Right ventricle myocardium inferior (tissue), 1 donor: ENCODE measurements at regions not wholly inside any gene's neighbourhood (a gene's known extent, or its start where the extent isn't known, plus 50 kb on each side); places are given as distances from the start of the nearest gene placed in this dataset.
"Not testable (repeated sequence)": the region's sequence is repeated elsewhere in the genome, so short reads cannot be mapped to it uniquely, and the experiment has no call there.

Experiments
- ATAC-seq: fragments of 200-7000 bp; cut with Tn5 transposase; one replicate; pipeline ENCODE4 v1.9.1; 2020; ENCODE audit warnings: mild to moderate bottlenecking, moderate library complexity
- DNase-seq: peaks from one replicate; pipeline ENCODE4 v3.0.0; 2021; ENCODE audit errors: missing footprints
- intact Hi-C: fragments of 100-400 bp; cut with DNase I; formaldehyde crosslinking; loops from one replicate; pipeline ENCODE4 v1.11.0; 2022
- donor health status: DM: no; HTN: yes; CAD: no; lungs with severe emphysema.

GRCh38 chrX:46125111-46125510 lies 420.1 kb downstream of the ZNF674 start:
- intact Hi-C loops: no loop called here
- ATAC-seq (no peak), DNase-seq (no peak)

GRCh38 chrX:46117234-46117633 lies 428.0 kb downstream of the ZNF674 start:
- intact Hi-C loops: no loop called here
- ATAC-seq (no peak), DNase-seq (peak; percentile 17)

GRCh38 chrX:46087310-46087709 lies 457.9 kb downstream of the ZNF674 start:
- intact Hi-C loops, DNase-seq, ATAC-seq: not testable (repeated sequence)

- ATAC-seq, DNase-seq, intact Hi-C loops: not testable (repeated sequence)
Measured at GRCh38 chrX:46080121-46080520, 465.1 kb downstream of the ZNF674 start.

- no peak for DNase-seq
- ATAC-seq: no peak
- intact Hi-C loops: no loop called here
Measured at GRCh38 chrX:46072791-46073190, 472.4 kb downstream of the ZNF674 start.

- ATAC-seq (no peak), DNase-seq (no peak)
- intact Hi-C loops: no loop called here
Measured at GRCh38 chrX:46072372-46072771, 472.8 kb downstream of the ZNF674 start.

GRCh38 chrX:46070421-46070820 lies 474.8 kb downstream of the ZNF674 start:
- intact Hi-C loops: no loop called here
- DNase-seq (no peak), ATAC-seq (no peak)

- DNase-seq: peak; percentile 14
- intact Hi-C loops: no loop called here
- ATAC-seq: no peak
Measured at GRCh38 chrX:46059316-46059715, 485.9 kb downstream of the ZNF674 start.

- no peak for ATAC-seq
- DNase-seq: no peak
- intact Hi-C loops: no loop called here
Measured at GRCh38 chrX:46044486-46044885, 500.7 kb downstream of the ZNF674 start.

- ATAC-seq (no peak), DNase-seq (no peak)
- intact Hi-C loops: no loop called here
Measured at GRCh38 chrX:46040001-46040400, 505.2 kb downstream of the ZNF674 start.

GRCh38 chrX:46039526-46039925 lies 505.7 kb downstream of the ZNF674 start:
- intact Hi-C loops: no loop called here
- ATAC-seq: no peak
- no peak for DNase-seq

- intact Hi-C loops: no loop called here
- DNase-seq: no peak
- no peak for ATAC-seq
Measured at GRCh38 chrX:46036508-46036907, 508.7 kb downstream of the ZNF674 start.

GRCh38 chrX:46034868-46035267 lies 510.4 kb downstream of the ZNF674 start:
- intact Hi-C loops: no loop called here
- ATAC-seq (no peak), DNase-seq (no peak)

- ATAC-seq (no peak), DNase-seq (no peak)
- intact Hi-C loops: no loop called here
Measured at GRCh38 chrX:46029777-46030176, 515.4 kb downstream of the ZNF674 start.

GRCh38 chrX:46016296-46016695 lies 528.9 kb downstream of the ZNF674 start:
- intact Hi-C loops: no loop called here
- DNase-seq (no peak), ATAC-seq (no peak)

- intact Hi-C loops: no loop called here
- DNase-seq (no peak), ATAC-seq (no peak)
Measured at GRCh38 chrX:46015653-46016052, 529.6 kb downstream of the ZNF674 start.

GRCh38 chrX:45992402-45993123 lies 552.7 kb downstream of the ZNF674 start:
- ATAC-seq (no peak), DNase-seq (no peak)
- intact Hi-C loops: no loop called here

GRCh38 chrX:45986971-45987370 lies 558.2 kb downstream of the ZNF674 start:
- ATAC-seq (no peak), DNase-seq (no peak)
- intact Hi-C loops: no loop called here

GRCh38 chrX:45986081-45986480 lies 559.1 kb downstream of the ZNF674 start:
- intact Hi-C loops: no loop called here
- DNase-seq (no peak), ATAC-seq (no peak)

GRCh38 chrX:45982958-45983727 lies 562.1 kb downstream of the ZNF674 start:
- intact Hi-C loops, DNase-seq, ATAC-seq: not testable (repeated sequence)
